Tibial artery (tissue), 4 donors: ENCODE measurements at regions not wholly inside any gene's neighbourhood (a gene's known extent, or its start where the extent isn't known, plus 50 kb on each side); places are given as distances from the start of the nearest gene placed in this dataset.

Source experiments
- DNase-seq, 2 donors: peaks; one replicate each; pipeline ENCODE4 v3.0.0-alpha.2; 2019
- H3K27ac ChIP-seq, 2 donors: fragments of 200-600 bp; sonication (generic) in 1 of 2; 1 replicate in 1 of 2; 2 replicates in 1 of 2; pipeline ENCODE4 v1.5.1; 2018 to 2019; ENCODE audit warnings: mild to moderate bottlenecking in 1 of 2
- H3K27me3 ChIP-seq, 2 donors: fragments of 200-600 bp; sonication (generic) in 1 of 2; one replicate each; pipeline versions ENCODE4 v1.5.1 to v1.6.0; 2016 to 2019
- H3K36me3 ChIP-seq, 3 donors: fragments of 200-600 bp; sonication (generic) in 2 of 3; one replicate each; pipeline ENCODE4 v1.5.1; 2016 to 2019; ENCODE audit warnings: mild to moderate bottlenecking in 2 of 3
- H3K4me1 ChIP-seq, 4 donors: fragments of 200-600 bp; sonication (generic) in 2 of 4; 1 replicate in 3 of 4; 2 replicates in 1 of 4; pipeline ENCODE4 v1.5.1; 2016 to 2019
- H3K4me3 ChIP-seq, 2 donors: fragments of 200-600 bp; sonication (generic) in 1 of 2; 1 replicate in 1 of 2; 2 replicates in 1 of 2; pipeline ENCODE4 v1.5.1; 2018 to 2019; ENCODE audit warnings: mild to moderate bottlenecking in 2 of 2
- H3K9me3 ChIP-seq, 3 donors: fragments of 200-600 bp; sonication (generic) in 1 of 3; one replicate each; pipeline ENCODE4 v1.5.1; 2016 to 2019
- CTCF ChIP-seq, 2 experiments: fragments of 200-600 bp in 1 of 2; fragments of 450-650 bp in 1 of 2; IDR thresholded peaks; one replicate each; pipeline ENCODE4 v1.5.1; 2017 to 2019; ENCODE audit warnings: antibody characterized with exemption in 2 of 2, mild to moderate bottlenecking in 1 of 2, moderate library complexity in 1 of 2
- intact Hi-C: fragments of 100-400 bp; cut with DNase I; formaldehyde crosslinking; loops from one replicate; pipeline ENCODE4 v1.15.0; 2023; ENCODE audit warnings: low total_unique reads

DNA sequence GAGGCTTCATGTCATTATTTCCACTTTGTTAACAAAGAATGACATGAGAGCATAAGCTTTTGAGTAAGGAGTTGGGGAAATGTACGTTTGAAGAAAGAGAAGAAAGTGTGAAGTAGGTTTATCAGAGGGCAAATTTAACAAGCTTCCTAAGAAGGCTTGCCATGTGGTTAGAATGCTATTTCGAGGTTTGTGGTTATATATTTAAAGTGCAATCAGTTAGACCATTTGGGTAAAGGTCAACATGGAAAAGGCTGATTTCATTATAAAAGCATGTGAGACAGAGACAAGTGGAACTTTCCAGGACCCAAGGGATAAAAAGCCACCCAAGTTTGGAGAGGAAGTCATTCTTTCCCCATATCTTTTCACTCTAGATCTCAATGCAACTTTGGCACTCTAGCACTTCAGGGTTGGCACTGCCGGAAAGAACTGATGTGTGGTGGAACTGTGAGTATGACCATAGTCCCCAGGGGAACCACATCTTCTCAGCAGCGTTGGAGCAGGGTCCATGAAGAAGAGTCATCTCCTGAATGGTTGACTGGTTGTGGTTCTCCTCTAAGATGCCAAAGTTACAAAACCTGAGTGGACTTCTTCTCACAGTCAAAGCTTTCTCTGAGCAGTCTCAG, 529.9 kb downstream of the MID1IP1 start:
- no peaks in the 10 kb centered on the region for H3K36me3 ChIP-seq
- no peak for TF ChIP-seq CTCF (IDR thresholded peaks at IDR 0.05)
- no peaks in the 10 kb centered on the region for H3K27me3 ChIP-seq
- intact Hi-C loops, result no loop called here
- H3K4me3 ChIP-seq, result no peak overlapping the region
- peaks cover 0 to 39% (median 2%) of the 10 kb centered on the region in 4 donors for H3K4me1 ChIP-seq
- DNase-seq, result no peak
- no peaks in the 10 kb centered on the region for H3K9me3 ChIP-seq
- H3K27ac ChIP-seq, result no peak overlapping the region

DNA sequence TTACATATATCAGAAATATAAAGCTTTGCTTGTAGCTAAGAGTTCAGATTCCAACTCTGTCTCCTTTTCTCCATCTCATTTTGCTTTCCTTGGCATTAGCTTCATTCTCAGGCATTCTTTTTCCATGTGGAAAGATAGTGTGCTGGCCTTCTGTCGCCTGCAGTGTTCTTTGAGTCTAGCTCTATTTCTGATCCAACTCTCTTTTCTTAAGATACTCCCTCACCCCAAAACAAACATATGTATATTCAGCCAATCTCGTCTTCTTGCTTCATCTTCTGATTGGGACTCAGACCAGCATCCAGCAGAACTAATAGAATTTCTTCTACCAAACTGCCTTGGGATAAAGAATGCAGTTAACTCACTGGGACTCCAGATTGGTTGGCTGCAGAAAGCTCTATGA, 532.2 kb downstream of the MID1IP1 start:
- Histone ChIP-seq H3K36me3 (no peaks in the 10 kb centered on the region), H3K27me3 (no peaks in the 10 kb centered on the region), H3K9me3 (no peaks in the 10 kb centered on the region), H3K4me1 (peaks cover 0 to 56% (median 5%) of the 10 kb centered on the region in 4 donors), H3K27ac (no peak overlapping the region), H3K4me3 (no peak overlapping the region)
- intact Hi-C loops, result no loop called here
- no peak for DNase-seq
- TF ChIP-seq CTCF (IDR thresholded peaks at IDR 0.05), result no peak

DNA sequence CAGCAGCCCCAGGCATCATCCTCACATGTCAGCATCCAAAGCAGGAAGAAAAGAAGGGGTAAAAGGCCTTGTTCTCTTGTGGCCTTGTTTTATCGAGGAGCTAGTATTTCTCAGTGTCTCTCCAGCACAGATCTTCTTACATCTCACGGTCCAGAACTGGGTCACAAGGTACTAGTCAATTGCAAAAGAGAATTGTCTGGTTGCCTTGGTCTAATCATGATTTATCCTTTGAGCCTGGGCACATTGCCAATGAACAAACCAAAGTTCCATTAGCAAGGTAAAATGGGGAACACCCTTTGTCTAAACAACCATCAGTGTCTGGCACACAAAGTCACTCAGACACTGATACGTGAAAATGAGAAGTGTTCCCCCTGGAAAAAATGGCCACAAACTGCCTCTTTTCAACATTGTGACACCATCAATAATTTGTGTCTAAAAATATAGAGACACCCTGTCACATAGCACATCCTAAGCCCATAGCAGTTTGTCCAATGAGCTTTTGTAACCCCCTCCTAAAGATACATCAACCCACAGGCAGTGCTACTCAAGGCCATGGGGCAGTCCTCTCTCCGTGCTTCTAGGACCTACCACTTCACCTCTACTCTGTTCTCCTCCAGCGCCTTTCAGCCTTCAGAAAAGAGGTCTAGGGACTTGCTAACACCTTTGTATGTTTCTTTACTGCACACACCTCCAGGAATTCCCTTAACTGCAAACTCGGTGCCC, 534.4 kb downstream of the MID1IP1 start:
- TF ChIP-seq CTCF (IDR thresholded peaks at IDR 0.05), result no peak
- H3K36me3 ChIP-seq, result no peaks in the 10 kb centered on the region
- no peak overlapping the region for H3K4me3 ChIP-seq
- H3K27me3 ChIP-seq, result no peaks in the 10 kb centered on the region
- DNase-seq, result no peak
- H3K27ac ChIP-seq, result peak overlapping the region in 1 of 2 donors; percentile 61
- peaks cover 0 to 56% (median 5%) of the 10 kb centered on the region in 4 donors for H3K4me1 ChIP-seq
- intact Hi-C loops, result no loop called here
- no peaks in the 10 kb centered on the region for H3K9me3 ChIP-seq

DNA sequence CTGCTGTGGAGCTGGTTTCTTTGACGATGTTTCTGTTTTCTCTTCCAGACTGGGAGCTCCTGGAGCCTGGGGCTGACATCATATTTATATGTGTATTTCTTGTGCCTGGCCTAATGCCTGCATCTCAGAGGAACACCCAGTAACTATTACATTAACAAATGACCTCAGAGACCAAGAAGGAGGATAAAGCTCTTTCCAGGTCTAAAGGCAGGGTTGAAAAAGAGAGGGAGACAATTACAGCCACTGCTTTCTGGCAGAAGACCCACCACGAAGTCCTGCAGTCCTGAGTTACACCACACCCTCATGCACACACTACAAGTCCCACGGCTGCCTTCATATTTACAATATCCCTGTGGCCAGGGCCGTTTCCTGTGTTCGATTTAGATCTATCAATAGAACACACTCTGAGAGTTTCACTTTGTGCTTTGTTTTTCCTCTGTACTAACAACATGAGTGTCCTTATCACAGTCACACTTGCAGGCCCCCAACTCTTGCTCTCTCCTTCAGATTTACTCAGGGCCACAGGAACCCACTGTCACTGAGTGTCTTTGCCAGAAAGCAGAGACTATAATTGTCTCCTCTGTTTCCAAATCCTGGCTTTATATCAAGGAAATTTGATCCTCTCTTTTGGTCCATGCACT, 535.5 kb downstream of the MID1IP1 start:
- H3K36me3 ChIP-seq, result no peaks in the 10 kb centered on the region
- no peak overlapping the region for H3K4me3 ChIP-seq
- no peaks in the 10 kb centered on the region for H3K9me3 ChIP-seq
- H3K27ac ChIP-seq, result peak overlapping the region; percentile 49 to 61
- intact Hi-C loops, result no loop called here
- DNase-seq, result peak in 1 of 2 donors; percentile 48
- no peaks in the 10 kb centered on the region for H3K27me3 ChIP-seq
- TF ChIP-seq CTCF (IDR thresholded peaks at IDR 0.05), result no peak
- peaks cover 0 to 47% (median 5%) of the 10 kb centered on the region in 4 donors for H3K4me1 ChIP-seq

DNA sequence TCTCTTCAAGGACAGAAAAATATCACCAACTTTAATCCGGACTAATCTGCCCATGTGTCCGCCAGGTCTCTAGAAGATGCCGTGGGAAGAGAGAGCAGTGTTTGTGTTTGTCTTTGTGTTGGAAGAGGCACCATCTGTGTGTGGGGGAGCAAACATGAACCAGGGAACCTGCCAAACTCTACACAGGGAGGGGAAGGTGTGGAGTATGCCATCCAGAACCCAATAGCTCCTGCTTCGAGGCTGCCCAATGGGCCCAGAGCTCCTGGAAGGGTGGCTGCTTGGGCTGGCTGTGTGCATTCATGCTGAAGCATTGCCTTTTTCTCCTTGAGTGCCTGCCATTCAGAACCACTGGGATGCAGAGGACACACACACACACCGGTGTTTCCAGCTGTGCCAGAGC, 536.2 kb downstream of the MID1IP1 start:
- DNase-seq, result no peak
- H3K27me3 ChIP-seq, result no peaks in the 10 kb centered on the region

More for the DNA sequence above, 536.2 kb downstream of the MID1IP1 start:
- Histone ChIP-seq H3K9me3 (no peaks in the 10 kb centered on the region), H3K27ac (peak overlapping the region; percentile 49 to 61), H3K36me3 (no peaks in the 10 kb centered on the region), H3K4me1 (peaks cover 0 to 46% (median 5%) of the 10 kb centered on the region in 4 donors), H3K4me3 (no peak overlapping the region)
- no peak for TF ChIP-seq CTCF (IDR thresholded peaks at IDR 0.05)
- intact Hi-C loops, result no loop called here
